GM21381 (cell line): ENCODE measurements at regions not wholly inside any gene's neighbourhood (a gene's known extent, or its start where the extent isn't known, plus 50 kb on each side); places are given as distances from the start of the nearest gene placed in this dataset.

Experiments used
- ATAC-seq: cut with Tn5 transposase; IDR thresholded peaks from one replicate; pipeline ENCODE4 v1.9.1; 2021; ENCODE audit warnings: mild to moderate bottlenecking, moderate library complexity; ENCODE audit not compliant: unreplicated experiment

GRCh38 chr4:18840481-18840880 is 818.9 kb upstream of the LCORL start:
- ATAC-seq = no peak

GRCh38 chr4:18816228-18816895 is 794.8 kb upstream of the LCORL start:
- no peak for ATAC-seq

- ATAC-seq = no peak
Measured at GRCh38 chr4:18815779-18816173, 794.2 kb upstream of the LCORL start.

- no peak for ATAC-seq
Measured at GRCh38 chr4:18815081-18815778, 793.7 kb upstream of the LCORL start.

GRCh38 chr4:18813771-18814170 is 792.2 kb upstream of the LCORL start:
- no peak for ATAC-seq

- no peak for ATAC-seq
Measured at GRCh38 chr4:18813055-18813454, 791.5 kb upstream of the LCORL start.

GRCh38 chr4:18803781-18804180 is 782.2 kb upstream of the LCORL start:
- ATAC-seq = no peak

- ATAC-seq = no peak
Measured at GRCh38 chr4:18798123-18798522, 776.6 kb upstream of the LCORL start.

- ATAC-seq = no peak
Measured at GRCh38 chr4:18795794-18796193, 774.2 kb upstream of the LCORL start.

- ATAC-seq = no peak
Measured at GRCh38 chr4:18777190-18777930, 755.8 kb upstream of the LCORL start.

- ATAC-seq = no peak
Measured at GRCh38 chr4:18767921-18768320, 746.4 kb upstream of the LCORL start.

GRCh38 chr4:18756671-18757070 is 735.1 kb upstream of the LCORL start:
- no peak for ATAC-seq

- no peak for ATAC-seq
Measured at GRCh38 chr4:18754180-18754579, 732.6 kb upstream of the LCORL start.

- no peak for ATAC-seq
Measured at GRCh38 chr4:18751083-18751482, 729.5 kb upstream of the LCORL start.

GRCh38 chr4:18749391-18749790 is 727.8 kb upstream of the LCORL start:
- no peak for ATAC-seq

GRCh38 chr4:18736551-18736950 is 715.0 kb upstream of the LCORL start:
- ATAC-seq = no peak

- no peak for ATAC-seq
Measured at GRCh38 chr4:18735740-18736268, 714.2 kb upstream of the LCORL start.

- no peak for ATAC-seq
Measured at GRCh38 chr4:18734405-18734804, 712.9 kb upstream of the LCORL start.

GRCh38 chr4:18733961-18734360 is 712.4 kb upstream of the LCORL start:
- no peak for ATAC-seq

GRCh38 chr4:18722748-18723191 is 701.2 kb upstream of the LCORL start:
- ATAC-seq = no peak

- no peak for ATAC-seq
Measured at GRCh38 chr4:18698119-18698883, 676.7 kb upstream of the LCORL start.
